HFF-Myc (cell line): ENCODE measurements at regions not wholly inside any gene's neighbourhood (a gene's known extent, or its start where the extent isn't known, plus 50 kb on each side); places are given as distances from the start of the nearest gene placed in this dataset.

ENCODE experiments used
- DNase-seq: peaks from one replicate; pipeline ENCODE4 v3.0.0-alpha.2; 2011; ENCODE audit warnings: low read depth; ENCODE audit errors: extremely low read depth
- H3K4me3 ChIP-seq: replicated peaks from 2 replicates; pipeline ENCODE4 v1.5.1; 2011; ENCODE audit warnings: low read depth, mild to moderate bottlenecking, control low read depth, low read length
- CTCF ChIP-seq: IDR thresholded peaks from 2 replicates; pipeline ENCODE4 v1.5.1; 2012; ENCODE audit warnings: mild to moderate bottlenecking, low read depth, low read length, control low read depth; ENCODE audit errors: missing control alignments

- no peak overlapping the region for H3K4me3 ChIP-seq
- DNase-seq, result no peak
- TF ChIP-seq CTCF, result no peak
These were observed 70.2 kb upstream of the CDH6 start for GRCh38 chr5:31122998-31123951.

- no peak for TF ChIP-seq CTCF
- no peak for DNase-seq
- no peak overlapping the region for H3K4me3 ChIP-seq
These were observed 72.3 kb upstream of the CDH6 start for GRCh38 chr5:31121224-31121623.

GRCh38 chr5:31120642-31120948 lies 72.9 kb upstream of the CDH6 start:
- no peak for DNase-seq
- no peak overlapping the region for H3K4me3 ChIP-seq
- no peak for TF ChIP-seq CTCF

GRCh38 chr5:31119938-31120641 lies 73.4 kb upstream of the CDH6 start:
- TF ChIP-seq CTCF, result no peak
- DNase-seq, result no peak
- no peak overlapping the region for H3K4me3 ChIP-seq

GRCh38 chr5:31116466-31117031 lies 76.9 kb upstream of the CDH6 start:
- TF ChIP-seq CTCF, result no peak
- DNase-seq, result no peak

GRCh38 chr5:31114817-31115216 lies 78.7 kb upstream of the CDH6 start:
- no peak overlapping the region for H3K4me3 ChIP-seq
- no peak for TF ChIP-seq CTCF
- no peak for DNase-seq

More at GRCh38 chr5:31116466-31117031, 76.9 kb upstream of the CDH6 start:
- H3K4me3 ChIP-seq, result no peak overlapping the region
